ENCODE measurements at regions not wholly inside any gene's neighbourhood (a gene's known extent, or its start where the extent isn't known, plus 50 kb on each side); places are given as distances from the start of the nearest gene placed in this dataset.

DNA sequence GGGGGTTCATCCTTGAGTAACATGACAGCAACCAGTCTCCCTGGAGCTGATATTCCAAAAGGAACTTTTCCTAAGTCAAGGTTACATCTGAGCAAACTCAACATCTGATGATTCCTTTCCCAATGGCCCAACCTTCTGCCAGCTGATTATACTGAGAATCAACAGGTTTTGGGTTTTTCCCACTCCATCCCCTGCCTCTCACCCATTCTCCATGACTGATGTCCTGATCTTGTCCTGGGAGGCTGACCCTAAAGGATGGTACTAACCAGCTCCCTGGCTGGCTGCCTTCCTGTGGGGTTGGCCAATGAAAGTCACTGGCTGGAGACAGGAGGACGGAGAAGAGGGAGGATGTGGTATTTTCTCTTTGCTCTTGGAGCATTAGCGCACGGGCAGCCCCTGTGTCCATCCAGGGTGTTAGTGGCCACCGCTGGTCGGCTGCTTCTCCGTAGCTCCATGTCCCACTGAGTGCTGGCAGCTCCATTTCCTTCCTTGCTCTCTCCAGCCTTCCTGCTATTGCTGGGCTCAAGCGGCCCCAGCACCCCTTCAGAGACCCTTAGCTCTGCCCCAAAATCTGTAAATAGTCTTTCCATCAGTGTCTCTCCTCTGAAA, 306.2 kb upstream of the PITRM1 start:
- no peak for DNase-seq

DNA sequence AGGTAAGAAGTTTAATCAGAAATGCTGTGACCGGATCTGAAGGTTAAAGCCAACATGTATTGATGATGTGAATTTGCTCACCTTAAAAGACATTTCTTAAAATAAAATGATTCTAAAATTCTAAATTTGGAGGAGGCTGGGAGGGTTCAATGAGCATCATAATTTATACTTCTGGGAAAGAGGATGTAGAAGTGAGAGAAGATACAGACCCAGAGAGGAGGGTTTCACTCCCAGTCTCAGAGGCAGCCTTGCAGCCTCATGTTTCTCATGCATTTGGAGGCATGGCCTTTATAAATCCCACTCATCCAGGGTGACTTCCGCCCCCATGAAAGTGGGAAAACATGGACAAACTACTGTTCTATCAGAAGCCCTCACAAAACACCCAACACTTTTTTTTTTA, 305.6 kb upstream of the PITRM1 start:
- DNase-seq = no peak

- no peak for DNase-seq
These were observed 305.1 kb upstream of the PITRM1 start for GRCh38 chr10:3477683-3478082.

DNA sequence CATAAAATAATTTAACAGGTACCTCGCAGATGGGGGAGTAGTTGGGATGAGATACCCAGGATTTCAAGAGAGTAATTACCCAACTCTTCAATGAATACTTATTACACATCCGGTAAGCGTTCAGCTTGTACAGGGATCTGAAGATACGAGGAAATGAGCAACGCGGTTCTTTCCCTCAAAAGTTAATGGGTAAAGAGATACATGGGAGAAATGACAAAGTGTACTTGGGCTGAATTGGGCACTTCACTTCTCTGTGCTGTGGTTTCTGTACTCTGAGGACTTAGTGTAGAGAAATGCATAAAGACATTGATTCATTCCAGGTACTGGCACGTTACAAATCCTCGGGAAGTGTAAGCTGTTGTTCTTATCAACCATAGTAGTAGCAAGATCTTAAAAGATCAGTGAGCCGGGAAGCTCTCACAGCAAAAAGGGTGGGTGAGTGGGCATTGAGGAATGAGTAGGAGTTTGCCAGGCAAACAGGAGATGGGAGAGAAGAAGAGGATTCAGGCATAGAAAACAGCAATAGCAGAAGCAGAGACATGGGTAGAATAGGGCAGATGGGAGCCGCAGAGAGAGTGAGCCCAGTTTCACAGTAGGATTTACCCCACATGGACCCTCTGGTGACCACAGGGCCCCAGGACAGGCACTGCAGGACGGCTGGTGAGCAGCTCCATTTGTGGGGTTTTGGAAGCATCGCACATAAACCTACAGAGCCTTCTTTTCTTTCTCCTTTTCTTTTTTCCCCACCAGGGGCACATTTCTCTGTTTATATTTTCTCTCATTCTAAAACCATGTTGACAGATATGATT, 304.3 kb upstream of the PITRM1 start:
- no peak for DNase-seq

DNA sequence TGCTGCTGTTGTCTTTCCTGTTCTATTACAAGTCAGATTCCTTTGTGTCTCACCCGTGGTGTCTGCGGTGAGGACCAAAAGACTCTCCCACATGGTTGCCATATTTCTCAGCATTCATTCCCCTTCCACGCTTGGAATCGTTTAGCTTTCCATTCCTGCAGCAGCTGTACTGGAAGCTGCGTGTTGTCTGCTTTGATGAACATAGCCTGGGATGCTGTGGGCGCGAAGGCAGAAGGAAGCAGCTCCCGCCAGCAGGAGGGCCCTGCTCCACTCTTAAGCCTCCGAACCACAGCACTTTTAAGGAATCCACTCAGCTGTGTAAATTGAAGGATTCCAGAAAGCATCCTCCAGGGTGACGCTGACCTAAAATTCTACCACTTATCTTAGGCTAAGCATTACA, 303.6 kb upstream of the PITRM1 start:
- no peak for DNase-seq

DNA sequence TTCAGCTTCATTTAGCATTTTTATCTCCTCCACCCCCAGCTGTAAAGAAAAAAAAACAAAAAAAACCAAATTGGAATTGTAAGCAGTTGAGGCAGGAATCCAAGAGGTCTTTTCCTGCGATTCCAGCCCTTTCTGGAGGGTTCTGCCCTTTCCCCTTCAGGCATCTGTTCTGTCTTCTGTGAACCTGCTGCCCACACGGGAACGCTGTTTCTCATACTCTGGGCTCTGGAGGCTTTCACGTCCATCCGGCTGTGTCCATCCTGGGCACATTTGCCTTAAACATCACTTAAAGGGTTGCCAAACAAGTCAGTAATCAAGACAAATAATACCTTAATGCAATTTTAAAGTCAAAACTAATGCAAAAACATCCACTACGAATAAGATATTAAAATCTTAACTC, 302.8 kb upstream of the PITRM1 start:
- DNase-seq = no peak

GRCh38 chr10:3474266-3474665, 301.7 kb upstream of the PITRM1 start:
- DNase-seq = no peak

GRCh38 chr10:3473271-3473670, 300.7 kb upstream of the PITRM1 start:
- no peak for DNase-seq

GRCh38 chr10:3472287-3473051, 299.9 kb upstream of the PITRM1 start:
- DNase-seq = no peak

- DNase-seq = no peak
These were observed 299.3 kb upstream of the PITRM1 start for GRCh38 chr10:3471927-3472286.

DNA sequence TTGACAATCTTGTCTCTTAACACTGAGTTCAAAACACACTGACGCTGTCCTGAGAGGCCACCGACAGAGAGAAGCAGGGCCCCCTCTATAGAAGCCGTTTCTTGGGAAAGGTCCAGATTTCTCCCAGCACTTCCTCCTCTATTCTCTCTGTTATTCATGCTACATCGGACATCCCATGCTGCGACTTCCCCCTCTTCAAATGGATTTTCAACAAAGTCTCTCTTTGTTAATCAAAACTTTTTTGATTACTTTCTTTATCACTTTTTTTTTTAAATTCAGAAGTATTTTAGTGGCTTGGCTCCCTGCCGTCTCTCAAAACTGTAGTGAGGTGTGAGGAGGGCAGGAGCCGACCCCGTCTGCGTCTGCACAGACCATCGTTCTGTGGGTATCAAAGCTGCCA, 298.9 kb upstream of the PITRM1 start:
- no peak for DNase-seq

- no peak for DNase-seq
These were observed 297.6 kb upstream of the PITRM1 start for GRCh38 chr10:3470191-3470590.

DNA sequence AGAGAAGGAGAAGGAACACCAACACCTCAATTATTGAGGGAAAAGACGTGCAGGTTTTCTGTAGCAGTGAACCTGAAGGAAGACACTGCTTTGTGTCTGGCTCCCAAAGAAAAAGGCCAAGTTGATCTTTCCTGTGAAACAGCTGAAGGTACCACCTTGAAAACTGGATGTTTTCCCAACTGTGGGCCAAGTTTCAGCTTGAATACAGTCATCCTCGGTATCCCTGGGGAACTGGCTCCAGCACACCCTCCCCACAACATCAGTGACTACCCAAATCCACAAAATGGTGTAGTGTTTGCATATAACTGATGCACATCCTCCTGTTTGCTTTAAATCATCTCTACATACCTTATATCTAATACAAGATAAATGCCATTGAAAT, 297.0 kb upstream of the PITRM1 start:
- no peak for DNase-seq

- no peak for DNase-seq
These were observed 296.5 kb upstream of the PITRM1 start for GRCh38 chr10:3468919-3469638.

DNA sequence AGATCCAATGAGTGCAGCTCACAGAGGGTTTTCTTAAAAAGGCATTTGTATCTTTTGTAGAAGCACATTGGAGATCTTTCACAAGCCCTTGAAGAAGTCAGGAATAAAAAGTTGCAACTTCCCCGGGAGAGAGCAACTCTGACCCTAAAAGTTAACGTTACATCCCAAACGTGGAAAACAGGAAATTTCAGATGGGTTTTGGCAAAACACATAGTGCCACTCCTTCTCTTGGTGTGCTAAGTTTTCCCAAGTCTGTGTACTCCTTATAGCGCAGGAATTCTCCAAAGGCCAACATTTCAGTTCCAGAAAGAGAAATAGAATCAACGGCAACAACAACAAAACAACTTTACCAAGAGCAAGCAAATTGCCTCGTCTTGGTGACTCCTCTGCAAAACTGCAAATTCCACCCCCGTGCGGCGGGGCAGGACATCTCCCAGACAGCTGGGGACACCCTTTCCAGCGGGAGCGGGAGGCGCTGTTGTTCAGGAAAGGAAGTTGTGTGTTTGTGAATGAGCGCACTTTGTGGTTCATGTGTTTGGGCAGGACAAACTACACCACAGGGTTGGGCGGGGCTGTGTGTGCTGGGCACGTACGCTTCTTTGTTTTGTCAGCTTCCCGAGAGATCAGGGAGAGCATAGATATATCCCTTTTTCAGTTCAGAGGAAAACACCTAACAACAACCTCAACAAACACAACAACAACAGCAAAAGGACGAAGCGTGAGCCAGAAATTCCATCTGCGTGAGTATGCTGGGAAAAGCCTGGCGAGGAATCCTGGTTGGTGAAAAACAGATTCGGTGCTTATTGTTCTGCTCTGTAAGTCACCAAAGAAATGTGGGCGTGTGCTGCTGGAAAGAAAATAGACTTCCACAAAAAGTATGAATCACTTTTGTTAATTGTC, 294.7 kb upstream of the PITRM1 start:
- DNase-seq = no peak

DNA sequence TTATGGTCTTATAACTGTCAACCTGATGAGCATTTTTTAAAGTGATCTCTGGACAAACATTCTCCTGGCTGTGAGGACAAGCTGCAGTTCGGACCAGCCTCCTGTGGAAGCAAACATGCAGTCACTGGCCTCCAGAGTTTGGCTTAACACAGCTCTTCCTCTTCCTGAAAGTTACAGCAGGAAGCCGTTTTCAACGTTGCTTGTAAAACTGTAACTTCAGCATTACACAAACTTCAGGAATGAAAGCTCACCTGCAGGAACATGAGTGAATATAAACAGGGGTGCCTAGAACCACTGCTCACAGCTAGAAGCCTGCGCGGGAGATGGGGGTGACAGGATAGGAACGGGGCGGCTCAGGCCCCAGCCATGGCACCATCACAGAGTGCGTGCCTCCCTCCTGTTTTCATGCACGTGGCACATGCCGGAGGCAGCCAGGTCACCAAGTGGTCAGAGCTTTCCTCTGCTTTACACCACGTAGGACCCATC, 292.9 kb upstream of the PITRM1 start:
- no peak for DNase-seq

GRCh38 chr10:3464760-3465405, 292.3 kb upstream of the PITRM1 start:
- DNase-seq = no peak

GRCh38 chr10:3460420-3461128, 288.0 kb upstream of the PITRM1 start:
- no peak for DNase-seq

- DNase-seq = no peak
These were observed 283.1 kb upstream of the PITRM1 start for GRCh38 chr10:3455385-3456334.
